Mesodermal cell (in vitro differentiated cells): ENCODE measurements at regions not wholly inside any gene's neighbourhood (a gene's known extent, or its start where the extent isn't known, plus 50 kb on each side); places are given as distances from the start of the nearest gene placed in this dataset.

Experiments
- H3K27ac ChIP-seq: 2 replicates; pipeline ENCODE4 v1.7.0; 2013; ENCODE audit warnings: mild to moderate bottlenecking, low read depth, low read length, moderate library complexity; ENCODE audit not compliant: severe bottlenecking
- H3K36me3 ChIP-seq: 2 replicates; pipeline ENCODE4 v1.7.1; 2013; ENCODE audit warnings: mild to moderate bottlenecking, low read length, moderate library complexity; ENCODE audit not compliant: control insufficient read depth, insufficient read depth
- H3K4me1 ChIP-seq: one replicate; pipeline ENCODE4 v1.7.1; 2013; ENCODE audit warnings: mild to moderate bottlenecking, low read length; ENCODE audit not compliant: insufficient read depth, control insufficient read depth, poor library complexity, severe bottlenecking
- H3K4me3 ChIP-seq: 2 replicates; pipeline ENCODE4 v1.7.0; 2013; ENCODE audit warnings: low read length, control low read depth, mild to moderate bottlenecking; ENCODE audit not compliant: insufficient read depth, poor library complexity, severe bottlenecking; ENCODE audit errors: extremely low read depth
- H3K9me3 ChIP-seq: 2 replicates; pipeline ENCODE4 v1.7.1; 2013; ENCODE audit warnings: mild to moderate bottlenecking, low read length, moderate library complexity; ENCODE audit not compliant: control insufficient read depth
- WGBS, 2 experiments: methylation state at CpG; one replicate each; pipeline ENCODE4 v1.1.5; 2013; ENCODE audit warnings: missing lambda C conversion rate in 2 of 2; ENCODE audit not compliant: insufficient coverage in 2 of 2; 5-methylcytosine and 5-hydroxymethylcytosine counted together

DNA sequence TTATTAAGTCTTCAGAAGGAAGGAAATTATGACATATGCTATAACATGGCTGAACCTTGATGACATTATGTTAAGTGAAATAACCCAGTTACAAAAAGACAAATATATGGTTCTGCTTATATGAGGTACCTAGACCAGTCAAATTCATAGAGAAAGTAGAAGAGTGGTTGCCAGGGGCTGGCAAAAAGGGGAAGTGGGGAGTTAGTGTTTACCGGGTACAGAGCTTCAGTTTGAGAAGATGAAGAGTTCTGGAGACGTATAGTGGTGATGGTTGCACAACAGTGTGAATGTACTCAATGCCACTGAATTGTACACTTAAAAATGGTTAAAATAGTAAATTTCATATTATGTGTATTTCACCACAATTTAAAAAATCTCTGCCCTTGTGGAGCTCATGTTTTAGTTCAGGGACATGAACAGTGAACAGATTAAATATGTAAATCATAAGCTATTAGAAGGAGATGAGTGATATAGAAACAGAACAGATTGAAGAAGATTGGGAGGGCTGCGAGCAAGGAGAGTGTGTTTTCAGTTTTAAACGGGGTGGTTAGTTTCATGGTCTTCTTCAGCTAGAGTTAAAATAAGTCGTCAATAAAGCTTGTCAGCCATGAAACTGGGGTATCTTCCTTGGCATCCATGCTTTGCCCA, 355.2 kb downstream of the KCNRG start:
- Histone ChIP-seq H3K36me3 (no peaks in the 10 kb centered on the region), H3K9me3 (no peaks in the 10 kb centered on the region), H3K27ac (no peak overlapping the region), H3K4me1 (no peaks in the 10 kb centered on the region), H3K4me3 (no peak overlapping the region)
- WGBS, 2 experiments: 78 to 90% methylated on average over 4 of the region's 5 CpGs

- no peaks in the 10 kb centered on the region for H3K4me1 ChIP-seq
- no peak overlapping the region for H3K27ac ChIP-seq
- no peak overlapping the region for H3K4me3 ChIP-seq
- no peaks in the 10 kb centered on the region for H3K9me3 ChIP-seq
- WGBS, 2 experiments: 91 to 98% methylated on average over 4 to 5 of the region's 6 CpGs
- no peaks in the 10 kb centered on the region for H3K36me3 ChIP-seq
Observed at GRCh38 chr13:50374517-50374916, 359.3 kb downstream of the KCNRG start.

GRCh38 chr13:50375792-50376191, 360.5 kb downstream of the KCNRG start:
- Histone ChIP-seq H3K36me3 (no peaks in the 10 kb centered on the region), H3K27ac (no peak overlapping the region), H3K9me3 (peaks cover 4% of the 10 kb centered on the region), H3K4me1 (no peaks in the 10 kb centered on the region), H3K4me3 (no peak overlapping the region)
- WGBS, 2 experiments: 40 to 63% methylated on average over 3 of the region's 4 CpGs

GRCh38 chr13:50376895-50377575, 361.8 kb downstream of the KCNRG start:
- no peaks in the 10 kb centered on the region for H3K4me1 ChIP-seq
- H3K4me3 ChIP-seq: no peak overlapping the region
- 22 to 55% methylated on average over 1 of the region's 1 CpG for WGBS, 2 experiments
- H3K27ac ChIP-seq: no peak overlapping the region
- H3K9me3 ChIP-seq: peaks cover 6% of the 10 kb centered on the region
- no peaks in the 10 kb centered on the region for H3K36me3 ChIP-seq

- 50 to 83% methylated on average over 1 of the region's 2 CpGs for WGBS, 2 experiments
- Histone ChIP-seq H3K36me3 (no peaks in the 10 kb centered on the region), H3K9me3 (peaks cover 6% of the 10 kb centered on the region), H3K27ac (no peak overlapping the region), H3K4me1 (no peaks in the 10 kb centered on the region), H3K4me3 (no peak overlapping the region)
Observed at GRCh38 chr13:50377726-50378270, 362.6 kb downstream of the KCNRG start.

GRCh38 chr13:50378509-50379044, 363.3 kb downstream of the KCNRG start:
- Histone ChIP-seq H3K27ac (no peak overlapping the region), H3K36me3 (no peaks in the 10 kb centered on the region), H3K4me3 (no peak overlapping the region), H3K4me1 (no peaks in the 10 kb centered on the region), H3K9me3 (peaks cover 6% of the 10 kb centered on the region)
- 87 to 92% methylated on average over 3 to 4 of the region's 5 CpGs for WGBS, 2 experiments

GRCh38 chr13:50379584-50379983, 364.3 kb downstream of the KCNRG start:
- WGBS, 2 experiments: 92 to 100% methylated on average over 1 to 3 of the region's 3 CpGs
- H3K27ac ChIP-seq: no peak overlapping the region
- no peaks in the 10 kb centered on the region for H3K4me1 ChIP-seq
- H3K4me3 ChIP-seq: no peak overlapping the region
- no peaks in the 10 kb centered on the region for H3K36me3 ChIP-seq
- peaks cover 6% of the 10 kb centered on the region for H3K9me3 ChIP-seq

DNA sequence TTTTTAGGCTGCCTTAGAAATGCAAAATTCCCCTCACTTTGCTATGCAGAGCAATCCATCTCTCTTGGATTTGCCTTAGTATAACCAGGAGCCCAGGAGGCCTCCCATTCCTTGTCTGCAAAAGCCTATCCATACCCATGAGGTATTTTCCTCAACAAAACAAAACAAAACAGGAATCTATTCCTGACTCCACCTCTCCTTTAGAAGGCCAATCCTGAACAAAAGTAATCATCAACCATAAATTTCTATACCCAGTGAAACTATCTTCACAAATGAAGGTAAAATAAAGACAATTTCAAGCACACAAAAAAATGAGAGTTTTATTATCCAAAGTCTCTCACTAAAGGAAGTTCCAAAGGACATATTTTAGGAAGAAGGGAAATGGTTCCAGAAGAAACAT, 365.7 kb downstream of the KCNRG start:
- no peak overlapping the region for H3K4me3 ChIP-seq
- no peak overlapping the region for H3K27ac ChIP-seq
- H3K4me1 ChIP-seq: no peaks in the 10 kb centered on the region
- peaks cover 6% of the 10 kb centered on the region for H3K9me3 ChIP-seq
- no peaks in the 10 kb centered on the region for H3K36me3 ChIP-seq

GRCh38 chr13:50382511-50382910, 367.3 kb downstream of the KCNRG start:
- Histone ChIP-seq H3K9me3 (peaks cover 6% of the 10 kb centered on the region), H3K36me3 (no peaks in the 10 kb centered on the region), H3K4me1 (peaks cover 5% of the 10 kb centered on the region), H3K27ac (no peak overlapping the region), H3K4me3 (no peak overlapping the region)
- WGBS, 2 experiments: 91% methylated on average over 1 of the region's 1 CpG; no CpG with 5 or more reads in 1 of the 2 experiments

DNA sequence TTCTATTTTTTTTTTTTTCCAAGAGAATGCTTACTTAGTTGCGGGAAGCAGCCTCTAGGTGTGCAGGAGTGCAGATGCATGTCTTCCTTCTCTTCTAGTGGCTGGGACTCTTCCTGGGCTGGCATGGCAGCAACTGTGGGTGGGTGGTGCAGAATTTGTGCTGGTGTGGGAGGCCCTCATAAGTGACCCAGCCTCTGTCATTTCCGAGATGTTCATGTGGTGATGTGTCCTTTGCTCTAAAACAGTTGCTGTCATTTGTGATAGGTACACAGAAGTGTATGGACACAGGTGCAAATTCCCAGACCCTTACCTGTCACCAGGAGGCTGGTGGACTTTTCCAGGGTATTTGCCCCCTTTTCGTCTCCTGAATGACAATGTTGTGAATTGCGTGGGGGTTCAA, 367.7 kb downstream of the KCNRG start:
- H3K9me3 ChIP-seq: peaks cover 6% of the 10 kb centered on the region
- 93% methylated on average over 2 of the region's 4 CpGs; no CpG with 5 or more reads in 1 of the 2 experiments for WGBS, 2 experiments
- no peaks in the 10 kb centered on the region for H3K36me3 ChIP-seq
- H3K27ac ChIP-seq: no peak overlapping the region
- H3K4me3 ChIP-seq: no peak overlapping the region
- peaks cover 5% of the 10 kb centered on the region for H3K4me1 ChIP-seq

GRCh38 chr13:50384724-50385123, 369.5 kb downstream of the KCNRG start:
- no peak overlapping the region for H3K4me3 ChIP-seq
- 86% methylated on average over 1 of the region's 1 CpG; no CpG with 5 or more reads in 1 of the 2 experiments for WGBS, 2 experiments
- no peaks in the 10 kb centered on the region for H3K36me3 ChIP-seq
- H3K27ac ChIP-seq: no peak overlapping the region
- H3K9me3 ChIP-seq: peaks cover 6% of the 10 kb centered on the region
- peaks cover 5% of the 10 kb centered on the region for H3K4me1 ChIP-seq
